HepG2 (cell line): ENCODE measurements at regions not wholly inside any gene's neighbourhood (a gene's known extent, or its start where the extent isn't known, plus 50 kb on each side); places are given as distances from the start of the nearest gene placed in this dataset.

Experiments
- ATAC-seq: fragments of 200-7000 bp; cut with Tn5 transposase; 3 replicates; pipeline ENCODE4 v1.9.1; 2020; ENCODE audit warnings: mild to moderate bottlenecking, moderate library complexity
- BruUV-seq: library from RNA; stranded (reverse); fragments of 400-500 nt; replicated peaks from 2 replicates; lab custom pipeline; 2021; lab: Mats Ljungman, UMichigan
- CTCF ChIA-PET: fragments of 300-600 bp; formaldehyde crosslinking; extraction: SDS; loops from one replicate; lab custom pipeline; 2021; ENCODE audit warnings: low total read pairs, inconsistent platforms, low intra/inter-chr PET ratio; lab: Yijun Ruan, JAX
- POLR2A ChIA-PET: fragments of 350-600 bp; sonication (Branson Sonifier 250); formaldehyde crosslinking; loops from one replicate; lab custom pipeline; 2020; ENCODE audit warnings: antibody characterized with exemption, inconsistent platforms; lab: Yijun Ruan, JAX
- DNase-seq: peaks from one replicate; pipeline ENCODE4 v3.0.0-alpha.2; 2015; ENCODE audit warnings: low spot score
- FAIRE-seq: peaks from 3 replicates; lab custom pipeline; 2011; peaks lifted over from hg19 to GRCh38; lab: Jason Lieb, UNC
- H2AFZ ChIP-seq: one replicate; pipeline ENCODE4 v1.6.1; 2011; ENCODE audit warnings: low read length, inconsistent platforms
- H3K27ac ChIP-seq: fragments of 300-600 bp; 3 replicates; pipeline ENCODE4 v1.8.0; 2011; ENCODE audit warnings: mixed run types, mild to moderate bottlenecking, mixed read lengths, low read length, inconsistent platforms; ENCODE audit not compliant: insufficient read depth; ENCODE audit errors: extremely low read length
- H3K27me3 ChIP-seq, 2 experiments: fragments of 200-600 bp in 1 of 2; 2 replicates in 1 of 2; 3 replicates in 1 of 2; pipeline versions ENCODE4 v1.6.0 to v1.8.0; 2011; ENCODE audit warnings: low read length in 2 of 2, mild to moderate bottlenecking in 2 of 2, moderate library complexity in 2 of 2, inconsistent platforms in 1 of 2; ENCODE audit not compliant: insufficient read depth in 2 of 2, control insufficient read depth in 1 of 2
- H3K36me3 ChIP-seq, 2 experiments: fragments of 200-600 bp in 1 of 2; replicated peaks in 1 of 2; 2 replicates in 1 of 2; 3 replicates in 1 of 2; pipeline versions ENCODE4 v1.5.1 to v1.8.0; 2011; ENCODE audit warnings: low read length in 2 of 2, inconsistent platforms in 1 of 2; ENCODE audit not compliant: insufficient read depth in 2 of 2, control insufficient read depth in 1 of 2
- H3K4me1 ChIP-seq: 2 replicates; pipeline ENCODE4 v1.5.1; 2012; ENCODE audit warnings: low read length, inconsistent platforms; ENCODE audit not compliant: insufficient read depth
- H3K4me2 ChIP-seq: 2 replicates; pipeline ENCODE4 v1.6.0; 2011; ENCODE audit warnings: low read depth, low read length, inconsistent platforms
- H3K4me3 ChIP-seq, 3 experiments: fragments of 200-600 bp in 1 of 3; sonication (generic), shearing (Covaris generic) in 1 of 3; replicated peaks in 1 of 3; 2 replicates each; pipeline ENCODE4 v1.5.1; 2011 to 2016; ENCODE audit warnings: low read length in 3 of 3, inconsistent platforms in 2 of 3, low read depth in 2 of 3, mild to moderate bottlenecking in 2 of 3, control low read depth in 1 of 3, mixed read lengths in 1 of 3; ENCODE audit not compliant: insufficient read depth in 1 of 3
- H3K79me2 ChIP-seq: one replicate; pipeline ENCODE4 v1.6.1; 2011; ENCODE audit warnings: low read length, inconsistent platforms; ENCODE audit not compliant: insufficient read depth
- H3K9ac ChIP-seq: 2 replicates; pipeline ENCODE4 v1.6.0; 2011; ENCODE audit warnings: mild to moderate bottlenecking, low read depth, low read length, inconsistent platforms; ENCODE audit not compliant: insufficient read depth
- H3K9me3 ChIP-seq: 2 replicates; pipeline ENCODE4 v1.5.1; 2012; ENCODE audit warnings: mild to moderate bottlenecking, low read length
- H4K20me1 ChIP-seq: 2 replicates; pipeline ENCODE4 v1.6.0; 2011; ENCODE audit warnings: inconsistent platforms, mild to moderate bottlenecking, low read length, moderate library complexity; ENCODE audit not compliant: insufficient read depth
- CSRNP2 ChIP-seq: sonication (generic); formaldehyde crosslinking; conservative IDR thresholded peaks from 2 replicates; pipeline ENCODE4 v1.8.0; 2022; ENCODE audit warnings: low read depth, missing genetic modification reagents
- GPN1 ChIP-seq: sonication (generic); formaldehyde crosslinking; IDR thresholded peaks from 2 replicates; pipeline ENCODE4 v1.5.1; 2020; ENCODE audit warnings: missing genetic modification reagents, borderline replicate concordance
- HDAC1 ChIP-seq: sonication (generic); formaldehyde crosslinking; IDR thresholded peaks from 2 replicates; pipeline ENCODE4 v1.5.1; 2020; ENCODE audit warnings: mild to moderate bottlenecking, missing genetic modification reagents
- MLX ChIP-seq: IDR thresholded peaks from 2 replicates; pipeline ENCODE4 v1.6.1; 2016
- NFATC3 ChIP-seq: sonication (generic); formaldehyde crosslinking; IDR thresholded peaks from 2 replicates; pipeline ENCODE4 v1.5.1; 2020; ENCODE audit warnings: mild to moderate bottlenecking, missing genetic modification reagents
- NFKB2 ChIP-seq: sonication (generic); formaldehyde crosslinking; IDR thresholded peaks from 2 replicates; pipeline ENCODE4 v1.4.0; 2020; ENCODE audit warnings: missing genetic modification reagents, borderline replicate concordance
- RARG ChIP-seq: sonication (generic); formaldehyde crosslinking; IDR thresholded peaks from 2 replicates; pipeline ENCODE4 v1.4.0; 2020; ENCODE audit warnings: low read depth, mild to moderate bottlenecking, missing genetic modification reagents
- REPIN1 ChIP-seq: sonication (generic); formaldehyde crosslinking; IDR thresholded peaks from 2 replicates; pipeline ENCODE4 v1.8.0; 2022; ENCODE audit warnings: missing genetic modification reagents, low read depth, mild to moderate bottlenecking, borderline replicate concordance
- RNF2 ChIP-seq: fragments of 450-650 bp; conservative IDR thresholded peaks from 2 replicates; pipeline ENCODE4 v1.6.1; 2016; ENCODE audit warnings: low read depth
- SRSF4 ChIP-seq: fragments of 200-400 bp; formaldehyde crosslinking; IDR thresholded peaks from one replicate; pipeline ENCODE4 v1.6.1; 2018; ENCODE audit warnings: mild to moderate bottlenecking, low read depth, low read length, moderate library complexity; ENCODE audit not compliant: poor library complexity, severe bottlenecking
- ZFP82 ChIP-seq: sonication (generic); formaldehyde crosslinking; IDR thresholded peaks from 2 replicates; pipeline ENCODE4 v1.5.1; 2020; ENCODE audit warnings: mild to moderate bottlenecking, missing genetic modification reagents, borderline replicate concordance
- ZNF672 ChIP-seq: sonication (generic); formaldehyde crosslinking; IDR thresholded peaks from 2 replicates; pipeline ENCODE4 v1.8.1; 2022; ENCODE audit warnings: missing genetic modification reagents
- ZNF878 ChIP-seq: sonication (generic); formaldehyde crosslinking; IDR thresholded peaks from 2 replicates; pipeline ENCODE4 v1.8.1; 2023; ENCODE audit warnings: mild to moderate bottlenecking, missing genetic modification reagents, moderate library complexity
- WGBS: methylation state at CpG from one replicate; pipeline ENCODE4 v1.1.6; 2017; ENCODE audit warnings: low lambda C conversion rate; 5-methylcytosine and 5-hydroxymethylcytosine counted together
- in situ Hi-C: cut with HindIII; loops from 2 replicates; pipeline ENCODE4 v1.10.0; 2017; ENCODE audit warnings: low pct_unique_long_range_greater_than_20kb; ENCODE audit not compliant: extremely low pct_ligation_motif_present
- intact Hi-C: fragments of 100-400 bp; cut with micrococcal nuclease; formaldehyde crosslinking; loops from one replicate; pipeline ENCODE4 v1.10.0; 2022; ENCODE audit not compliant: unreplicated experiment
- TF ChIP-seq, protein P1 (sequence below): sonication (generic); formaldehyde crosslinking; IDR thresholded peaks from 2 replicates; pipeline ENCODE4 v1.5.0; 2020; ENCODE audit warnings: missing genetic modification reagents
- TF ChIP-seq, protein P2 (sequence below): sonication (generic); formaldehyde crosslinking; IDR thresholded peaks from 2 replicates; pipeline ENCODE4 v1.9.0; 2021; ENCODE audit warnings: mild to moderate bottlenecking, missing genetic modification reagents
- TF ChIP-seq, protein P3 (sequence below): sonication (generic); formaldehyde crosslinking; IDR thresholded peaks from 2 replicates; pipeline ENCODE4 v1.8.0; 2022; ENCODE audit warnings: missing genetic modification reagents, low read depth, mild to moderate bottlenecking, borderline replicate concordance

DNA sequence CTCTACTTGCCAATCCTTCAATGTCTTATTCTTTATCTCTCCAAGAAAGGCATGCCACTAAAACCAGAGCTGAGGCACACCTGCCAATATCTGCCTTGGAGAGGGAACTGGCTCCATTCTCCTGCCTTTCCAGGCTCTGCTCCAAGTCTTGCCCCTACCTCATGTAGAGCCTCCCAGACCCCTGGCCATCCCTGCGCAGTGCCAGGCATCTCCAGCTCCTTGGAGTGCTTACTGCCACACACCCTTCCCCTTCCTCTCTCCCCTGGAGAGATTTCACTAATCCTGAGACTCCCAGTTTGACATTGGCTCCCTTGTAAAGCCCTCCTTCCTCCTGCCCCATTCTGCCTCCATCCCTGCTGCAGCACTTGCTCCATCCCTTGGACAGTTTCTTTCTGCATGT lies 255.2 kb upstream of the ZMIZ1 start:
- peaks cover 11% of the 10 kb centered on the region for H3K4me1 ChIP-seq
- intact Hi-C loops, result no loop called here
- BruUV-seq, result no TSS peak
- TF ChIP-seq SRSF4 (no peak), NFATC3 (CRISPR knock-in tag) (no peak), NFKB2 (CRISPR knock-in tag) (no peak), CSRNP2 (no peak), ZNF878 (CRISPR knock-in tag) (no peak), MLX (CRISPR knock-in tag) (no peak), HDAC1 (CRISPR knock-in tag) (no peak), GPN1 (no peak), RNF2 (no peak), ZFP82 (CRISPR knock-in tag) (no peak), RARG (no peak), REPIN1 (CRISPR knock-in tag) (no peak), ZNF672 (CRISPR knock-in tag) (no peak)
- TF ChIP-seq, protein P1, sequence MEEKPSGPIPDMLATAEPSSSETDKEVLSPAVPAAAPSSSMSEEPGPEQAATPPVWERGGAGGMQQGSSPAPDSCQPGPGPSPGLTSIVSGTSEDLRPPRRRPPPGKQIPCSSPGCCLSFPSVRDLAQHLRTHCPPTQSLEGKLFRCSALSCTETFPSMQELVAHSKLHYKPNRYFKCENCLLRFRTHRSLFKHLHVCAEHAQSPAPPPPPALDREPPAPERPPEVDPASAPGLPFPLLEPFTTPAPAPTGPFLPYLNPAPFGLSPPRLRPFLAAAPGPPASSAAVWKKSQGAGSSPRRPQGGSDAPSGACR (CRISPR knock-in tag), result no peak
- TF ChIP-seq, protein P2, sequence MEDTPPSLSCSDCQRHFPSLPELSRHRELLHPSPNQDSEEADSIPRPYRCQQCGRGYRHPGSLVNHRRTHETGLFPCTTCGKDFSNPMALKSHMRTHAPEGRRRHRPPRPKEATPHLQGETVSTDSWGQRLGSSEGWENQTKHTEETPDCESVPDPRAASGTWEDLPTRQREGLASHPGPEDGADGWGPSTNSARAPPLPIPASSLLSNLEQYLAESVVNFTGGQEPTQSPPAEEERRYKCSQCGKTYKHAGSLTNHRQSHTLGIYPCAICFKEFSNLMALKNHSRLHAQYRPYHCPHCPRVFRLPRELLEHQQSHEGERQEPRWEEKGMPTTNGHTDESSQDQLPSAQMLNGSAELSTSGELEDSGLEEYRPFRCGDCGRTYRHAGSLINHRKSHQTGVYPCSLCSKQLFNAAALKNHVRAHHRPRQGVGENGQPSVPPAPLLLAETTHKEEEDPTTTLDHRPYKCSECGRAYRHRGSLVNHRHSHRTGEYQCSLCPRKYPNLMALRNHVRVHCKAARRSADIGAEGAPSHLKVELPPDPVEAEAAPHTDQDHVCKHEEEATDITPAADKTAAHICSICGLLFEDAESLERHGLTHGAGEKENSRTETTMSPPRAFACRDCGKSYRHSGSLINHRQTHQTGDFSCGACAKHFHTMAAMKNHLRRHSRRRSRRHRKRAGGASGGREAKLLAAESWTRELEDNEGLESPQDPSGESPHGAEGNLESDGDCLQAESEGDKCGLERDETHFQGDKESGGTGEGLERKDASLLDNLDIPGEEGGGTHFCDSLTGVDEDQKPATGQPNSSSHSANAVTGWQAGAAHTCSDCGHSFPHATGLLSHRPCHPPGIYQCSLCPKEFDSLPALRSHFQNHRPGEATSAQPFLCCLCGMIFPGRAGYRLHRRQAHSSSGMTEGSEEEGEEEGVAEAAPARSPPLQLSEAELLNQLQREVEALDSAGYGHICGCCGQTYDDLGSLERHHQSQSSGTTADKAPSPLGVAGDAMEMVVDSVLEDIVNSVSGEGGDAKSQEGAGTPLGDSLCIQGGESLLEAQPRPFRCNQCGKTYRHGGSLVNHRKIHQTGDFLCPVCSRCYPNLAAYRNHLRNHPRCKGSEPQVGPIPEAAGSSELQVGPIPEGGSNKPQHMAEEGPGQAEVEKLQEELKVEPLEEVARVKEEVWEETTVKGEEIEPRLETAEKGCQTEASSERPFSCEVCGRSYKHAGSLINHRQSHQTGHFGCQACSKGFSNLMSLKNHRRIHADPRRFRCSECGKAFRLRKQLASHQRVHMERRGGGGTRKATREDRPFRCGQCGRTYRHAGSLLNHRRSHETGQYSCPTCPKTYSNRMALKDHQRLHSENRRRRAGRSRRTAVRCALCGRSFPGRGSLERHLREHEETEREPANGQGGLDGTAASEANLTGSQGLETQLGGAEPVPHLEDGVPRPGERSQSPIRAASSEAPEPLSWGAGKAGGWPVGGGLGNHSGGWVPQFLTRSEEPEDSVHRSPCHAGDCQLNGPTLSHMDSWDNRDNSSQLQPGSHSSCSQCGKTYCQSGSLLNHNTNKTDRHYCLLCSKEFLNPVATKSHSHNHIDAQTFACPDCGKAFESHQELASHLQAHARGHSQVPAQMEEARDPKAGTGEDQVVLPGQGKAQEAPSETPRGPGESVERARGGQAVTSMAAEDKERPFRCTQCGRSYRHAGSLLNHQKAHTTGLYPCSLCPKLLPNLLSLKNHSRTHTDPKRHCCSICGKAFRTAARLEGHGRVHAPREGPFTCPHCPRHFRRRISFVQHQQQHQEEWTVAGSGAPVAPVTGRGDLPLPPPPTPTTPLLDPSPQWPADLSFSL, result no peak
- TF ChIP-seq, protein P3, sequence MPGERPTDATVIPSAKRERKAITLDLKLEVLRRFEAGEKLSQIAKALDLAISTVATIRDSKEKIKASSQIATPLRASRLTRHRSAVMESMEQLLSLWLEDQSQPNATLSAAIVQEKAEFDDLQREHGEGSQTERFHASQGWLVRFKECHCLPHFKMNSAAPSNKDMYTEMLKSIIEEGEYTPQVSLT (CRISPR knock-in tag), result no peak

More for the DNA sequence above, 255.2 kb upstream of the ZMIZ1 start:
- CTCF ChIA-PET, result no interaction called here
- Histone ChIP-seq H4K20me1 (no peaks in the 10 kb centered on the region), H3K27me3 (peaks cover 0 to 5% of the 10 kb centered on the region in 2 experiments; a peak in 2 of 5 replicates), H3K9me3 (no peaks in the 10 kb centered on the region), H3K9ac (no peak overlapping the region), H3K27ac (no peak overlapping the region), H3K79me2 (no peaks in the 10 kb centered on the region), H3K4me2 (no peak overlapping the region), H3K4me3 (no peak overlapping the region), H2AFZ (no peak overlapping the region), H3K36me3 (no peaks in the 10 kb centered on the region)
- 93% methylated on average over 1 of the region's 1 CpG for WGBS
- ATAC-seq (no peak), DNase-seq (no peak), FAIRE-seq (no peak)
- POLR2A ChIA-PET, result no interaction called here
- in situ Hi-C loops, result no loop called here
